ENCODE measurements at regions not wholly inside any gene's neighbourhood (a gene's known extent, or its start where the extent isn't known, plus 50 kb on each side); places are given as distances from the start of the nearest gene placed in this dataset.

GRCh38 chr22:47588578-47588960, 826.1 kb downstream of the TBC1D22A start:
- in situ Hi-C loops (cut with MboI; ENCODE audit: low sequenced_read_pairs) = no loop called here

DNA sequence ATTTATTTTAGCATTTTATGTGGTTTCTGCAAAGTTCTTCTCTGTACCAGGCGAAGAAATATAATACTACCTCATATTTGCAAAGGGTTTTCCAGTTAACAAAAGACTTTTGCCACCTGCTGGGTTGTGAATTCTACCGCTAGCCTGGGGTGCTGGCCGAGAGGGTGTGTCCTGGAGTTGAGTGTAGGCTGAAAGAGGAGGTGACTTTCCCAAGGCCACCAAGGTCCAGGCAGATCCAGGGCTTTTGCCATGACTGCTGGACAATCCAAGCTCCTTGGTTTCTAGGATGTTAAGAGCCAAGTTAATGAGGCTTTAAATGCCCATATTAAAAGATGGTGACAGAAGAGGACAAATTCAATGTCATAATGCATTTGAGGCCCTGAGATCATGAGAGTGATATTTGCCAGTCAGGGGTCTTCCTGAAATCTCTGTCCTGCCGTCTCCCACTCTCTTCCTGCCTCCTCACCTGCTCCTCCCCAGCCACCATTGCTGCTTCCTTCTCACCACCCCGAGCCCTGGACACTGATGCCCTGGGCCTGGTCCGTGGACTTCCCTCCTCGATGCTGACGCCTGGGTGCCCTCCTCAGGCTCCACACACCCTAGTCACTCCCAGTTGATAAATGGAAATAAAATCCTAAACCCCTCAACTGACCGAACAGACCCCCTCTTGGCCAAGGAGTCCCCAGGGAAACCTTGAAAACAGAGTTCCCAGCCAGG, 825.6 kb downstream of the TBC1D22A start:
- in situ Hi-C loops (cut with MboI; ENCODE audit: low sequenced_read_pairs) = no loop called here

DNA sequence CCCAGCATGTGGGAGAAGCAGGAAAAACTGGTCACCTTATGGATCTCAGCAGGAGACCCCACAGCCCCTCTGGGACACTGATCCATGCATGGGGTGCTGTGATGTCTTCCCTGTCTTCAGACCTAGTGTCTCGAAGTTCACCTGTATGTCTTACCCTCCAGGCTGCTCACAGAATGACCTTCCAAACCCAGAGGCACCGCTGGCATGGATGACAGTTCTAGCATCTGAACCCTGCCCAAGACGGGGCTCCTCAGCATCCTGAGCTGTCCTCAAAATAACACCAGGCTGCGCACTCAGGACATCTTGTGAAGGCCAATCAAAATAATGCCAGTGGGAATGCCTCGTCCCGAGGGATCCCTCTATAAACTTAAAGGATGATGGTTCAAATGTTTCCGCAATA, 824.9 kb downstream of the TBC1D22A start:
- in situ Hi-C loops (cut with MboI; ENCODE audit: low sequenced_read_pairs) = no loop called here

DNA sequence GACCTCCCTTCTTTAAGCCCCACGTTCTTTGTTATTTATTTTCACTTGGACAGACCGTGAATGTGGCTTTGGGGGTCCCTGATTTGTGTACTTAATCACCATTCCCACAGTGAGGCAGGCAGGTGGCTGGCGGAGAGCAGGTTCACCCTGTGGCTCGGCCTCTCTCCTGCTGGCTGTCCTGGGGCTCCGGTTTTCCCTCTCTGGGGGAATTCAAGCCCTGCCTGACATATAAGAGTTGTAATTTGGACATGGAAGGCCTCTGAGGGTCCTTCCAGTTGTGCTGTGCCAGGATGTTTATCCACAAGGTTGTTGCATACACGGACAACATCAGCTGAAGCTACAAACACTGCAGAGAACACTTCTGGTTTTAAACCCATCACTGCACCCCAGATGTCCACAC, 824.5 kb downstream of the TBC1D22A start:
- in situ Hi-C loops (cut with MboI; ENCODE audit: low sequenced_read_pairs) = no loop called here

GRCh38 chr22:47586038-47586437, 823.6 kb downstream of the TBC1D22A start:
- in situ Hi-C loops (cut with MboI; ENCODE audit: low sequenced_read_pairs) = no loop called here

- in situ Hi-C loops (cut with MboI; ENCODE audit: low sequenced_read_pairs) = no loop called here
Measured at GRCh38 chr22:47583959-47584562, 821.6 kb downstream of the TBC1D22A start.

DNA sequence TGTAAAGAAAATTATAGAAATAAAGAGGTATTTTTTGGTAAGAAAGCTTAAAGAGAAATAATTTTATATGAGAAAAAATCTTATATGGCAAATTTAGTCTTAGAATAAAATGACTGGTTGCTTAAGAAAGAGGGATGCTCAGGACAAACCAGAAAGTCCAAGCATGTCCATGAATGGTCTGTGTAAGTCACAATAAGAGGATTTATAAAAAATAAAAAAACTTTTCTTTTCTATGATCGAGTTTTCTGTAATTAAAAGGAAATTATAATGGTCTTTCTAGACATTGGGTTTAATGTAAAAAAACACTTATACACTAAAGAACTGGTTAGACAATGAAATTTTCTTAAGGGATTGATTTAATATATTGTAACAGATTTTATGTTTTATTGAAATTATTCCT, 819.6 kb downstream of the TBC1D22A start:
- in situ Hi-C loops (cut with MboI; ENCODE audit: low sequenced_read_pairs) = no loop called here

DNA sequence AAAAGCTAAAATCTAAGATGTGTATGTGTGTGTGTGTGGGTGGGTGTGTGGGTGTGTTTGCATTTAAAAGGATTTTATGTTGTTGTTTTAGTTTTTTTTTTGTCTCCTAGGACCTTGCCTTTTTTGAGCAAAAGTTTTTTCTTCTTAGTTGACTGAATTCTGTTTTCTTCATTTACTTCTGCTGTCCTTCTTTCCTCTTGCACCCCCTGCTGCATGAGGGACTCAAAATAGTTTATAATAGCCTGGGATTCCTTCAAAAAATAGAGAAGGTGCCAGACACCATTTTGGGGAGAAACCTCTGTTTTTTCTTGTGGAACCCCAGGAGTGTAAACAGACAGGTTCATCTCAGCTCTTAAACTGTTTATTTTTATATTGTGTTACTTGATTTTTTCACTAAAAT, 817.7 kb downstream of the TBC1D22A start:
- in situ Hi-C loops (cut with MboI; ENCODE audit: low sequenced_read_pairs) = no loop called here

DNA sequence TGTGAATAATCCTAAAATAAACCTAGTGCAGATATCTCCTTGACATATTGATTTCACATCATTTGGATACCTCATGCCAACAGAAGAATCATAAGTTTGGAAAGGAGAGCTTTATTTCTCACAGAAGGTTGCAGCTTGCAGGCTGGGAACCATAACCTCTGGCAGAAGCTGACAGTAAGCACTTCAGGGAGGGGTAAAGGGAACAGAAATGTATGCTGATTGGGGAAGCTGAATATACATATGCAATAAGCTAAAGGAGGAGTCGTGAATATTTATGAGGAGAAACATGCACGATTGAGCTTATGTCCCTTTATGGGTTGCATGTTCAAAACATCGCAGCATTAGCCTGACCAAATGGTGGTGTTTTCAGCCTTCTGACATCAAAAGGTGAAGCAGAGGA, 814.5 kb downstream of the TBC1D22A start:
- in situ Hi-C loops (cut with MboI; ENCODE audit: low sequenced_read_pairs) = no loop called here

- in situ Hi-C loops (cut with MboI; ENCODE audit: low sequenced_read_pairs) = no loop called here
Measured at GRCh38 chr22:47575291-47575690, 812.8 kb downstream of the TBC1D22A start.

GRCh38 chr22:47574556-47574955, 812.1 kb downstream of the TBC1D22A start:
- in situ Hi-C loops (cut with MboI; ENCODE audit: low sequenced_read_pairs) = no loop called here

DNA sequence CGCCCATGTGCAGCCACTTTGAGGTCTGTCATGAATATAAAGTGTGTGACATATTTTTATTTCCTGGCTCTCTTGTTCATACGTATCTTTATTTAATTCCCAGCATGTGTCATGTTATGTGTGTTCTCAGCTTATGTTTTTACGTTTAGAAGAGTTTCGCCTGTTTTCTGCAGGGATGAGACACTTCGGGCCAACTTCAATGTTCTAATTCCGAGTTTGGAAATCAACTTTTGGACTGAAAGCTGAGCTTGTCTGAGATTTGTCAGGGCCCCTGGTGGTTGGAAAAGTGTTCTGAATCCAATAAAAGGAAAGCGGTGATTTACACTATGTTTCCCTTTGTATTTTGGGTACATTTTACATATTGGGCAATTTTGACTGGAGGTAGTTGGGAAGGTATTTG, 810.7 kb downstream of the TBC1D22A start:
- in situ Hi-C loops (cut with MboI; ENCODE audit: low sequenced_read_pairs) = no loop called here

DNA sequence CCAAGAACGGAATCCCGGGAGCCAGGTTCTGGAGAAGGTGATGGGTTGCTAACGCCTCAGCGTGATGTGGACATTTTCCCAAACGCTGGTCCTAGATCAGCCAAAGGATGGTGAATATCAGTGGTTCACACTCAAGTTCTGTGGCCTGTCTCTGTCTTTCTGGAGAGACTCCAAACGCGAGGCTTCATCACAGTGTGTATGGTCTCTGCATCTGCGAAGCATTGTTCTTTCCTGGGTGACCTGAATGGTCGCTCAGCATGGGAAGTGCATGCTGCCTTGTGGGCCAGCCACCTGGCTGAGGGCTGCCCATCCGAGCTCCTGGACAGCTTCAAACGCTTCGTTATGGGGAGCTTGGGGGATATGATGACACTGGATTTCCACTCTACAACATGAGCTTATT, 810.0 kb downstream of the TBC1D22A start:
- in situ Hi-C loops (cut with MboI; ENCODE audit: low sequenced_read_pairs) = no loop called here

GRCh38 chr22:47571616-47572015, 809.2 kb downstream of the TBC1D22A start:
- in situ Hi-C loops (cut with MboI; ENCODE audit: low sequenced_read_pairs) = no loop called here

- in situ Hi-C loops (cut with MboI; ENCODE audit: low sequenced_read_pairs) = no loop called here
Measured at GRCh38 chr22:47570851-47571250, 808.4 kb downstream of the TBC1D22A start.

GRCh38 chr22:47570300-47570685, 807.8 kb downstream of the TBC1D22A start:
- in situ Hi-C loops (cut with MboI; ENCODE audit: low sequenced_read_pairs) = no loop called here

- in situ Hi-C loops (cut with MboI; ENCODE audit: low sequenced_read_pairs) = no loop called here
Measured at GRCh38 chr22:47569389-47570299, 807.2 kb downstream of the TBC1D22A start.

GRCh38 chr22:47568700-47569099, 806.2 kb downstream of the TBC1D22A start:
- in situ Hi-C loops (cut with MboI; ENCODE audit: low sequenced_read_pairs) = no loop called here

DNA sequence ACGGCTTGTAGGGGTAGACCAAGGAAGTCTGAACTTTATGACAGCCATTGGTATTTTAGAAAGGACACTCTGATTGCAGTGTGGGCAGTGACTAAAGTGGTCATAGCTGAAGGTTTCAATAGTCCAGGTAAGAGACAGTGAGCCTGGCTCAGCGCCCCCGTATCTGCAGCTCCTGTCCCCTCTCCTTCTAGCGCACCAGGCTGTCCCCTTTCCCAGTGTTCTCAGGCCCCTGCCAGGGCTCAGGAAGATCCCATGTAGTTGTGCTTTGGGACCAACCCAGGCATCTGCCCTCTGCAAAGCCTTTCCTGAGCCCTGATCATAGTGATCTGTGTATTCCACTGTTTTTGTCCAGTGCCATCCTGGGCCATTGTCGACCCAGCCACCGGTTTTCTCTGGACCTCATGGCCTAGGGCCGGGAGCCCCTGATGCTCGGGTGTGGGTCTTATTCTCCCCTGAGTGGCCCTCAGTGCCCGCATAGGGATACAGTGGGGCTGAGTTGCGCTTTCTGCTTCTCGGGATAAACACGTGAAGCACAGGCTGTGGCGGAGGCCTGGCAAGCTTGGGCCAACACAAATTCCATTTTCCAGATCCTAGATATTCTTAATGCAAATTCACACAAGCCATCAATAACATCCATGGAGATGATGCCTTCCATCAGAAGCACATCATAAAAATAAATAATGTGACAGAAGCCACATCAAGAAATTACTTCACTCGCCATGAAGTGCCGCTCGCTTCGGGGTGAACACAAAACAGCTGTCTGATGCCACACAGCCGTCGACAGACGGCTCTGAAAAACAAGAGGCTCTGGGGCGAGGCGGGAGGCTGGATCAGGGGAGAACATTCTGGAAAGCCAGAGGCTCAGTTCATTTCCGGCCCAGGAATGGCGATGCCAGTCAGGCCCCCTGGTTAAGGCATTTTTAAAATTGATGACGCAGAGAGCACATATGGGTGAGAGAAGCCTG, 805.0 kb downstream of the TBC1D22A start:
- in situ Hi-C loops (cut with MboI; ENCODE audit: low sequenced_read_pairs) = no loop called here

- in situ Hi-C loops (cut with MboI; ENCODE audit: low sequenced_read_pairs) = no loop called here
Measured at GRCh38 chr22:47566491-47566890, 804.0 kb downstream of the TBC1D22A start.

GRCh38 chr22:47565607-47566006, 803.2 kb downstream of the TBC1D22A start:
- in situ Hi-C loops (cut with MboI; ENCODE audit: low sequenced_read_pairs) = no loop called here
